Activated CD8-positive, alpha-beta memory T cell treated with anti-CD3 and anti-CD28 coated beads, Interleukin-2, amount 50 U/mL, for 1 hour (primary cell): ENCODE measurements at regions not wholly inside any gene's neighbourhood (a gene's known extent, or its start where the extent isn't known, plus 50 kb on each side); places are given as distances from the start of the nearest gene placed in this dataset.

Experiments
- DNase-seq: peaks from one replicate; pipeline ENCODE4 v3.0.0-alpha.2; 2020; ENCODE audit errors: extremely low read depth

- no peak for DNase-seq
These were observed 212.7 kb downstream of the ESM1 start for GRCh38 chr5:54772684-54773083.

GRCh38 chr5:54772231-54772630 is 213.2 kb downstream of the ESM1 start:
- DNase-seq = no peak

- no peak for DNase-seq
These were observed 215.6 kb downstream of the ESM1 start for GRCh38 chr5:54769746-54770145.

GRCh38 chr5:54769072-54769471 is 216.3 kb downstream of the ESM1 start:
- DNase-seq = no peak

- no peak for DNase-seq
These were observed 218.6 kb downstream of the ESM1 start for GRCh38 chr5:54766748-54767147.

- no peak for DNase-seq
These were observed 220.0 kb downstream of the ESM1 start for GRCh38 chr5:54765165-54766028.

DNA sequence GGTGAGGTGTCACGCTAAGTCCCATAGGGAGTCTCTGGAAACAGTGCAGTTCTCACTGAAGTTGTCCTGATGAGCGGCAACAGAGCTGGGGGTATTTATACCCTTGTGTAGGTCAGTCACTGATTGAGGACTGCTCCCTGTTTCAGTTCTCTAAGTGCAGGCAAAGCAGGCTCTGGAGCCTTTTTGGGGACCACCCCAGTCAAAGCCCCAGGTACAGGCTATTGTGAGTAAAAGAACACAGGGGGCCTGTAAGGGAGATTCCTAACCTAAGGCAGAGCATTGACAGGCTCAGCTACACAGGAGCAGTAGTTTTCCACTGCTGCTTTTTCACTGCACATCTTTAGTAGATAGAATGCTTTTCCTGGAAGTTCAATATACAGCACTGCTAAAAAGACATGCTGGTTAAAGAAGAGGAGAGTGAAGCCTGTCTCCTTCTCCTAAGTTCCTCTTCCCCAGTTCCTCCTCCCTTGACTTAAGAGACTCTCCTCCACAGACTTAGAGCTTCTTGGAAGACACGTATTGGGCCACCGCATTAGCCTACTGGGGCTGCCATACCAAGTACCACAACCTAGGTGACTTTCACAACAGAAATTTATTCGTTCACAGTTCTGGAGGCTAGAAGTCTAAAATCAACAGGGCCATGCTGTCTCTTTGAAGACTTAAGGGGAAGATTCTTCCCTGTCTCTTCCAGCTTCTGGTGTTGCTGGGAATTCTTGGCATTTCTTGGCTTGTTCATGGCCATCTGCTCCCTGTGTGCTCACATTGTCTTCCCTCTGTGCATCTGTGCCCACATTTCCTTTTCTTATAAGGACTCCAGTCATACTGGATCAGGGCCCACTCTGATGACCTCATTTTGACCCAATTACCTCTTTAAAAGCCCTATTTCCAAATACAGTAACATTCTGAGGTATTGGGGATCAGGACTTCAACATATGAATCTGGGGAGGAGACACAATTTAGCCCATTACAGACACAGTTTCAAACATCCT is 221.0 kb downstream of the ESM1 start:
- no peak for DNase-seq

DNA sequence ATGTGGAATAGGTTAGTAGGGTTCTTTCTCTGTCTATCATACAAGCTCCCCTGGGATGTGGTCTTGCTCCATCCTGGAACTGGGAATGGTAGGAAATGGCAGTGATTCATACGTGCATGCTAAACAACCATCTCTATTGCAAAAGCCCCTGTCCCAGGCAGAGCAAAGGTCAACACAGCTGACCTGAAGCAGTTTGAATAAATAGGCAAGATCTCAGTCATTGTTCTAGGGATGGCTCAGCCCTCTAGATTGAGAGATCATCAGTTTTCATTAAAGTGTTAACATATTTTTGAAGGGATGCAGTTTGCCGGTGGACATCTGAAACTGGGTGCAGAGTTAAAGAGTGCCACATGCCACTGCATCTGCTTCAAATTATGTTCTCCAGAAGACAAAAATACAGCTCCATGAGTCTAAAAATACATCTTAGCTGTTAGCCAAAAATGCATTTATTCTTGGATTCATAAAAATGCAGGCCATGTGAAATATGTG is 224.1 kb downstream of the ESM1 start:
- DNase-seq = no peak

DNA sequence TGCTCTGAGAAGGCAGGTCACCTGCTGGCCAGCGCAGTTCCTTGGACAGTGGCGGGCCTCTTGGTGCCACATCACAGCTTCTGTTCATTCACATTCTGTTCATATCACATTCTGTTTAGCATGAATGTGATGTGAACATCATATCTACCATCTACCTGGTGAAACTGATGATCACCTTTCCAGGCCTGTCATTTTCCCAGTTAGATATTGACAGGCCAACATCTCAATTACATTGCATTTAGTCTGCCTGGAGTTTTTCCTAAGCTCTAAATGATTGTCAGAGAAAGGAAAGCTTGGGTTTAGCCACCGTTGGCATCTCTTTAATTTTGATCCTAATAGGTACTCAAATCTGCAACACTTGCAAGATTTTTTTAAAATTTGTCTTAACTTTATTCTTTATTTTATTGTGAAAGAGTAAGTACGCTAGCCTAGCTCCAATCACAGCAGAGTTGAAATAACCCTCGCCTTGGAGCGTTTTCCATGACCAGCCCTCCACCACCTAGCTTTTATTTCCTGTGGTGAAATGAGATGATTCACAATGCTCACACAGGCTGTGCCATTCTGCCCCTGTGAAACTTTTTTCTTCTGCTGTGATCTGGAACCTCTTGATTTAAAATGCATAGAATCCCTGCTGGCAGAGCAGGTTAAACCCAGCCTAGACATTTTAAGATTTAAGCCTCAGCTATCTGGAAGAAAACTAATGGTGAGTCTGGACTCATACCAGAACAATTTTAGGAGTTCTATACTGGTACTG is 225.0 kb downstream of the ESM1 start:
- no peak for DNase-seq

- DNase-seq = no peak
These were observed 227.4 kb downstream of the ESM1 start for GRCh38 chr5:54758038-54758437.

- no peak for DNase-seq
These were observed 227.9 kb downstream of the ESM1 start for GRCh38 chr5:54757541-54757940.

- no peak for DNase-seq
These were observed 228.5 kb downstream of the ESM1 start for GRCh38 chr5:54756796-54757402.

DNA sequence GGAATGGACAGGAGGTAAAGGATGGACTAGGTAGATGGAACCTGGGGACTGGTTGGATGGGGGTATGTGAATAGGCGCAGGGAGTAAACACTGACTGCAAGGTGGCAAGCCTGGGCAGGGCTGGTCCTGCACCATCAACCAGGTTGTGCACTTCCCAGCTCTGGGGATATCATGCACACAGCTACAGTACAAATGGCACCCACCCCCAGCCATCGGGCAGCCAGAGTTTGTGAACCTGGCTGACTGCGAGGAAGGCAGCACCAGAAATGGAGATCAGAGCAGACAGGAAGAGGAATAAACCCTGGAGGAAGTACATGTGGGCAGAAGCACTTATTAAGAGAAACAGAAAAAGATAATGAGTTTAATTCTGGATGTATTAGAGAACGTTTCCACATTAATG is 229.1 kb downstream of the ESM1 start:
- no peak for DNase-seq

GRCh38 chr5:54754878-54755277 is 230.5 kb downstream of the ESM1 start:
- DNase-seq = no peak

GRCh38 chr5:54754420-54754819 is 231.0 kb downstream of the ESM1 start:
- DNase-seq = no peak

DNA sequence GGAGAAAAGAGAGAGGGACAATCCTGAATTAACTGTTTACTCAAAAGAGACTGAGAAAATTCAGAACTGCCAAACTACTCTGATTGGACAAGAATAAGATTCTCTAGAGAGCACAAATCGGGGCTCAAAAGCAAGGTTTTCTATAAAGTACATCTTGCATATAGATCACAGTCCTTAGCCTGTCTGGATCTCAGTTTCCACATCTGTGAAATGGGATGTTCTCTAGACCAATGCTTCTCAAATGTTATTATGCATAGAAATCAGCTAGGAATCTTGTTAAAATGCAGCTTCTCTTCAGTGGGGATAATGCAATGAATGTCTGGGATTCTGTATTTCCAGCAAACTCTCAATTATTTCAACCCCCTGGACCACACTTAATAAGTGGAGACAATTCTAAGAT is 231.6 kb downstream of the ESM1 start:
- DNase-seq = no peak

- DNase-seq = no peak
These were observed 232.4 kb downstream of the ESM1 start for GRCh38 chr5:54753034-54753433.

GRCh38 chr5:54748527-54748926 is 231.0 kb downstream of the SNX18 start:
- no peak for DNase-seq

GRCh38 chr5:54746777-54747398 is 229.3 kb downstream of the SNX18 start:
- no peak for DNase-seq

- DNase-seq = no peak
These were observed 228.8 kb downstream of the SNX18 start for GRCh38 chr5:54746346-54746745.

DNA sequence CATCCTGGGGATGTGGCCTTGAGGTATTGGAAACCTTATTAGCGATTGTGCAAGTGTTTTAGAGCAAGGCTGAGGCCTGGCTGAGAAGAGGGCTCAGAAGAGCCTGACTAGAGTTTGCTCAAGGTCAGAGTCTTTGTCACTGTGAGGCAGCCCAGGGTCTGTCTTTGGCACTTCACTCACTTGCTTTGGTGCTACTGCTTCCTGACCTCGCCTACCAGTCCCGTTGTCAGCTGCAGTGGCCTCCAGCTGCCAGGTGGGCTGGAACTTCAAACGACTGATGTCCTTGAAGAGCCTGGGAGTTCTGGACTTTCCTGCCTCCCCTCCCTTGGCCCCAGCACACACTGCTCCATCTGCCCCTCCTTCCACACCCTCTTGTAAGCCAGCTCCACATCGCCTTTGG is 228.0 kb downstream of the SNX18 start:
- no peak for DNase-seq
